ENCODE measurements at regions not wholly inside any gene's neighbourhood (a gene's known extent, or its start where the extent isn't known, plus 50 kb on each side); places are given as distances from the start of the nearest gene placed in this dataset.

GRCh38 chr16:79517156-79517555 is 83.4 kb downstream of the MAF start:
- TF ChIP-seq CTCF (conservative IDR thresholded peaks at IDR 0.05; ENCODE audit: low read depth, low read length) = no peak
- DNase-seq (ENCODE audit: low read depth) = no peak
- no peak overlapping the region for H3K4me3 ChIP-seq (ENCODE audit: low read depth, low read length)

- no peak for TF ChIP-seq CTCF (conservative IDR thresholded peaks at IDR 0.05; ENCODE audit: low read depth, low read length)
- DNase-seq (ENCODE audit: low read depth) = no peak
- no peak overlapping the region for H3K4me3 ChIP-seq (ENCODE audit: low read depth, low read length)
These were observed 89.7 kb downstream of the MAF start for GRCh38 chr16:79510879-79511278.

- no peak for DNase-seq (ENCODE audit: low read depth)
- no peak overlapping the region for H3K4me3 ChIP-seq (ENCODE audit: low read depth, low read length)
- no peak for TF ChIP-seq CTCF (conservative IDR thresholded peaks at IDR 0.05; ENCODE audit: low read depth, low read length)
These were observed 90.6 kb downstream of the MAF start for GRCh38 chr16:79509906-79510305.

- H3K4me3 ChIP-seq (ENCODE audit: low read depth, low read length) = no peak overlapping the region
- no peak for DNase-seq (ENCODE audit: low read depth)
- TF ChIP-seq CTCF (conservative IDR thresholded peaks at IDR 0.05; ENCODE audit: low read depth, low read length) = no peak
These were observed 91.3 kb downstream of the MAF start for GRCh38 chr16:79509211-79509631.

GRCh38 chr16:79508294-79508693 is 92.2 kb downstream of the MAF start:
- no peak for TF ChIP-seq CTCF (conservative IDR thresholded peaks at IDR 0.05; ENCODE audit: low read depth, low read length)
- DNase-seq (ENCODE audit: low read depth) = no peak
- H3K4me3 ChIP-seq (ENCODE audit: low read depth, low read length) = no peak overlapping the region

- DNase-seq (ENCODE audit: low read depth) = no peak
- no peak overlapping the region for H3K4me3 ChIP-seq (ENCODE audit: low read depth, low read length)
- TF ChIP-seq CTCF (conservative IDR thresholded peaks at IDR 0.05; ENCODE audit: low read depth, low read length) = no peak
These were observed 95.2 kb downstream of the MAF start for GRCh38 chr16:79505344-79505743.

- DNase-seq (ENCODE audit: low read depth) = no peak
- no peak for TF ChIP-seq CTCF (conservative IDR thresholded peaks at IDR 0.05; ENCODE audit: low read depth, low read length)
- no peak overlapping the region for H3K4me3 ChIP-seq (ENCODE audit: low read depth, low read length)
These were observed 97.0 kb downstream of the MAF start for GRCh38 chr16:79503511-79503910.

Data from epithelial cell of proximal tubule (primary cell).